Right renal pelvis (tissue), 4 donors: ENCODE measurements at regions not wholly inside any gene's neighbourhood (a gene's known extent, or its start where the extent isn't known, plus 50 kb on each side); places are given as distances from the start of the nearest gene placed in this dataset.
"Not testable (repeated sequence)": the region's sequence is repeated elsewhere in the genome, so short reads cannot be mapped to it uniquely, and the experiment has no call there.

Source experiments
- DNase-seq, 4 donors: peaks; one replicate each; pipeline ENCODE4 v3.0.0-alpha.2; 2013; ENCODE audit warnings: low read depth in 4 of 4, low spot score in 3 of 4, missing footprints in 1 of 4

DNA sequence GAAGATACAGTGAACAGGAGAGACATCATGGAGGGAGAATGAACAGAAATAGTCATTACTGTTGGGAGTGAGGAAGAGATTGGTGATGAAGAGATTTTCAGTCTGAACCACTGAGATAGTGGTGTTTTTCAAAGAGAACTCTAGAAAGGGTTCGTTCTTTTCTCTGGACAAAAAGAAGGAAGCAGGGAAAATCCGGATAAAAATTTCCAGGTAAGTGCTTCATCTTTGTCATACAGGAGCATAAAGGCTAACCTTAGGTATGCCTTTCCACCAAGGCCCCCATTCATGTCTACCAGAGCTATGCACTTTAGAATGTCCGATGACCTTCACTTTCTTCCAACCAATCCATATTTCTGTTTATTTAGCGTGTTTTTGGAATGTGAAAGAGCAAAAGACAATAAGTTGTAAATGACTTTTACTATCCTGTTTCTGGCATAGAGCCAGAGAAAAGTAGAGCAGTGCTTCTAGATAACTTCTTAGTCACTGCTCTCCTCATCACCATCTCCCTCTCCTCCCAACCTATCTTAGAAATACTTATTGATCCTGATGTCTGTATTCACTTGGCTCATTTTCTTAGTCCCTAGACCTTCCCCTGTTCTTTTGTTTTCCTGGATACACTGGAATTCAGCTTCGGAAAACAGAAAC is 116.5 kb downstream of the TTC6 start:
- DNase-seq = no peak

DNA sequence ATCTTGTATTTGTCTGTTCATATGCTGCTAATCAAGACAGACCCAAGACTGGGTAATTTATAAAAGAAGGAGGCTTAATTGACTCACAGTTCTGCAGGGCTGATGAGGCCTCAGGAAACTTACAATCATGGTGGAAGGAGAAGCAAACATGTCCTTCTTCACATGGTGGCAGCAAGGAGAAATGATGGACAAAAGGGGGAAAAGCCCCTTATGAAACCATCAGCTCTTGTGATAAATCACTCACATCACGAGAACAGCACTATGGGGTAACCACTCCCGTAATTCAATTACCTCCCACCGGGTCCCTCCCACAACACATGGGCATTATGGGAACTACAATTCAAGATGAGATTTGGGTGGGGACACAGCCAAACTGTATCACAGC is 117.0 kb downstream of the TTC6 start:
- DNase-seq = not testable (repeated sequence)

DNA sequence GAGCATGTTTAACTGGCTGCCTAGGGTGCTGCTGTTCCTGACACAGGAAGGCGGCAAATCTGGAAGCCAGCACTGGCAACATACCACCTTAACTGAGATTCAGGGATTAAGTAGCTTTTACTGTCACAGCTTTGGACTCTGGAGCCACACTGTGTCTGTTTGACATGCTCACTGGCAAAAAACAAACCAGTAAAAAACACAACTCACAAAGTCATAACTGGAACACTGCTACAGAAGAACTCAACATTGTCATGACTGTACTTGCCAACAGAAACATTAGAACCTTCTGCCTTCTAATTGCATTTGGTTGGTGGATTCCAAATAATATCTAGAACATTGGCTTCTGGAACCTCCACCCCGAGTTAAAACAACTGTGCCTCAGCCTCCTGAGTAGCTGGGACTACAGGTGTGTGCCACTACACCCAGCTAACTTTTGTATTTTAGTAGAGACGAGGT is 117.6 kb downstream of the TTC6 start:
- DNase-seq = no peak

DNA sequence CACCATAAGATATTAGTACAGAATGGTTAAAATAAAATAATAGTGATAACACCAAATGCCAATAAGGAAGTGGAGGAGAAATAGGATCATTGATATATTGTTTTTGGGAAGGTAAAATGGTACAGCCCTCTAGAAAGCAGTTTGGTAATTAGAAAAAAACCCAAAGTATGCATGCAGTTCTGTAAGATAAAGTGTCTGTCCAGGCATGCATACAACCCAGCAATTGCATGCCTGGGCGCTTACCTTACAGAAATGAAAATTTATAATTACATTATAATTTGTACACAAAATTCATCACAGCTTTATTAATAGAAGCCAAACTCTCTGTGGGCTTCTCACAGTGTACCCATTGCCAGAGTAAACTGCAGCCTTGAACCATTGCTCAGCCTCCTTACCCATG is 124.7 kb downstream of the TTC6 start:
- DNase-seq = no peak

DNA sequence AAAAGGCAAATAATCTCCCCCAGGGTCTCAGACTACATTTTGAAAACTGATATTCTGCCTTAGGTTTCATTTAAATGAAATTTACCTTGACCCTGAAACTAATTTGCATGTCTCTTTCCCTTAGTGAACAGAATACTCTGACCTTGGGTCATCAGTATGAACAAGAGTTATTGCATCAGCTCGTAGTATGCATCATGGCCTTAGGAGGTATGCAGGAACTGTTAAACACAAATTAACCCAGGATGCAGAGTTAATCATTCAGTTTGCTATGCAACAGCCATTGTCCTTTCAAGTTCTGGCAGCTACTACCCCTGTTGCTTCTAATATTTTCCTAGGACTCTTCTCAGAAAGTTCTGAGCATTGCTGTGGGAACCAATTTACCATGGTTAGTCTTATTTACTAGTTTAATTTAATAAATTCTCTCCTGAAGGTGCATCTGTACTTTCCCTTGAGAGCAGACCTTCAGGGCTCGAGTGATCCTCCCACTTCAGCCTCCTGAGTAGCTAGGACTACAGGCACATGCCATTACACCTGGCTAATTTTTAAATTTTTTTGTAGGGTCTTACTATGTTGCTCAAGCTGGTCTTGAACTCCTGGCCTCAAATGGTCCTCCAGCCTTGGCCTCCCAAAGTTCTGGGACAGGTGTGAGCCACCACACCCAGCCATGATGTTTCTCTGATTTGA is 126.7 kb downstream of the TTC6 start:
- no peak for DNase-seq

DNA sequence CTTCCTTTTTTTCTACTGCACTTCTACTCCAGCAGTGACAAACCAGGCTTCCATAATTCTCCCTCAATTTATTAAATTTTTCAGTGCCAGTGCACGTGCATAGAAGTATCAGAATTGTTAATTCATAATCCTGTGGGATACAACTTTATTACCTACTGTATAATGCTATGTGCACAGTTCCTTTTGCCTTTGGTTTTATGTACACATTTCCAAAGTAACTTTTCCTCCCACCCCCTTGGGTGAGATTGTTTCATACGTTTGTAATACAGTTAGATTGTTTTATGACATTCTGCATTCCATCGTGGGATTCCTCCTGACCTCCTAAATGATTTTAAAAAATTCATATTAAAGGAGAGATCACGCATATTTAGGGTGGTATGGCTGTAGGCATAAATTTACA is 128.1 kb downstream of the TTC6 start:
- no peak for DNase-seq

DNA sequence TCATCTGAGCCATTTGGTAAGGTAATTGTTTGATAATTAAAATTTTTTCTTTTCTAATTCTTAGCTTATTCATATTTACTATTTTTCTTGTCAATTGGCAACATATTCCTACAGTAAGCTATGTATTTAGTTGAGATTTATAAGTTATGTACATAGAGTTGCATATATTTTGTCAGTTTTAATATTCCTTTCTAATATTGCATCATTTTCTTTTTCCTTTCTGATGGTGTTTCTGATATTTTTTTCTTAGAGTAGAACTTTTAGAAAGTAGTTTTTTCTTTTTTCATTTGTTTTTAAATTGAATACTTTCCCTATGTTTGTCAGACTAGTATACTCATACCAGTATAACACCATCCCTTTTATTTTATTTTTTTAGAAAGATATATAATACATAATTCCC is 131.3 kb downstream of the TTC6 start:
- no peak for DNase-seq

DNA sequence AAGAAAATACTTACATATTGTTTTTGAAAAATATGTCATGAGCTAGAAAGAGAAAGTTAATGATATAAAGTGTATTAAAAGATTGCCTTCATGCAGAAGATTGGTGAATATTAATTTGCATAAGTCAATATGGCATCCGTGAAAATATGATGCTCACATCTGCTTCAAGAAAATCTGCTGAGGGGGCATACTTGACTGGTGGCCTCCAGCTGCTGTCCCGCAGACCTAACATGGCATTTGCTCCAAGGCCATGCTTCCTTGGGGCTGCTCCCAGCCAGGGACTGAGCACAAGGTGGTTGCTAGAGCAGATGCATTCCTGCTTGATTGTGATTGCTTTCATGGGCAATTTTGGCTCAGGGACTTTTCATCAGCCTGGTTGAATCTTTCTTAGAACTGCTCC is 133.8 kb downstream of the TTC6 start:
- no peak for DNase-seq

DNA sequence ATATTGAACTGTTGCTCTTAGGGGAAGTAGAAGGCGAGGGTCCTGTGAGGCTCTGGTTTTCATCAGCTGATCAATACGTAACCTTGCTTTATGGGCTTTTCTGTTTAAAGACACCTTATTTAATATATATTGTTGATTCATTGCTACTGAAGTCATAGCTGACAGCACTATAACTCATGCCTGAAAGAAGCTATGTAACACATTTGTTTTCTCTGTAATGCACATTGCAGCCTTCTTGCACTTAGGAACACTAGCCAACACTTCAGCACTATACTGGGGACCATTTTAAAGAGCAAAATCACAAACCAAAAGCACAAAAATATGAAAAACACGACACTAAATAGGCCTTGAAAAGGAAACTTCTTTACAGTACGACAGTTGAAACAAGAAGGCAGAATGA is 135.7 kb downstream of the TTC6 start:
- DNase-seq = no peak

DNA sequence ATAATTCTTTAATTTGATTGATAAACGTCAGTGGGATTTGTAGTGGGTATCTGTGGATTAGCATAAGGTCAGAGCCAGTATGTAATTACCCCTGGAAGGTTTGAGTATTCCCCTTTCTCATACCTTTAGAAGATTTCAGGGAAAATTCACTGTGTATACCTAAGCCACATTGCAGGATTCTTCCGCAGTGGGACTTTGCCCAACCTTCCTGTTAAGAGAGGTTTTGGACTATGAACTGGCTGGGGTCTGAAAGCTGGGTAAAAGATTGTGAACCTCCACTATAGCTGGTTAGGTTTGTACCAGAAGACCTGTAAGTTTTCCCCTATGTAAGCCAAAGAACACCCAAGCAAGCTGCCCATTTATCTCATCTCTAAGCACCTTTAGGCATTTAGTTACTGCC is 150.2 kb downstream of the TTC6 start:
- DNase-seq = no peak

DNA sequence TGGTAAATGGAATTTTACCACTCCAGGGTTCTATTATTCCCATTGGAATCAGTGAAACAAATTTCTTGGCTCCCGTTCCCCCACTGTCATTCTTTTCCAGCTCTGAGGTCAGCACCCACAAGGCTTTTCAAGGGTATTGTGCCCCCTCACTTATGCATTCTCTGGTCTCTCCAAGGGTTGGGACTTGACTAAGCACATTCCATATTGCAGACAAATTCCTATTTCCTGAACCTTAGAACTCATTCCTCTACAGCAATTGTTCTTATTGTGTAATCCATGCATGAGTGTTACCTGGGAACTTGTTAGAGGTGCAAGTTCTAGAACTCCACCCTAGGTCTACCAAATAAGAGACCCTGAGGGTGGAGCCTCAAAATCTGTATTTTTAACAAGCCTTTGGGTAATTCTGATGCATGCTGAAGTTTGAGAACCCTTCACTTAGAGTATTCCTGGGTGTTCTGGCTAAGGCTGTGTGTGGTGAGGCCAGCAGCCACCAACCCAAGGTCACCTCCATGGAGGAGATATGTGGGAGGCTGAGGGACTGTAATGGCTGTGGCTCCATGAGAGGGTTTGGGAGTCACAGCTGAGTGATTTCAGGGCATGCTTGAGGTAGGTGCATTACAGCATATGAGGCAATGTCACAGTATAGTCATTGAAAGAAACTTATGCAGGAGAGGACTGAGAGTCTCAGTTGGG is 150.9 kb downstream of the TTC6 start:
- DNase-seq = no peak

DNA sequence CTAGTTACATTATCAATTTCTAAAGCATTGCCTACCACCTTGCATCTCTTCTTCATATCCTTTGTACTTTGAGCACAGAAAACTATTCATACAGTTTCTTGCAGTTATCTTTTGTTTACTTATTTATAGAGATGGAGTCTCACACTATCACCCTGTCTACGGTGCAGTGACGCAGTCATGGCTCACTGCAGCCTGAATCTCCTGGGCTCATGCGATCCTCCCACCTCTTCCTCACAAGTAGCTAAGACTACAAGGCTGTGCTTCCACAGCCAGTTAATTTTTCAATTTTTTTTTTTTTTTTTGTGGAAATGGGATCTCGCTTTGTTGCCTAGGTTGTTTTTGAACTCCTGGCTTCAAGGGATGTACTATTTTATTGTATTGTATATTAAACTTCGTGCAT is 158.0 kb downstream of the TTC6 start:
- DNase-seq = no peak

DNA sequence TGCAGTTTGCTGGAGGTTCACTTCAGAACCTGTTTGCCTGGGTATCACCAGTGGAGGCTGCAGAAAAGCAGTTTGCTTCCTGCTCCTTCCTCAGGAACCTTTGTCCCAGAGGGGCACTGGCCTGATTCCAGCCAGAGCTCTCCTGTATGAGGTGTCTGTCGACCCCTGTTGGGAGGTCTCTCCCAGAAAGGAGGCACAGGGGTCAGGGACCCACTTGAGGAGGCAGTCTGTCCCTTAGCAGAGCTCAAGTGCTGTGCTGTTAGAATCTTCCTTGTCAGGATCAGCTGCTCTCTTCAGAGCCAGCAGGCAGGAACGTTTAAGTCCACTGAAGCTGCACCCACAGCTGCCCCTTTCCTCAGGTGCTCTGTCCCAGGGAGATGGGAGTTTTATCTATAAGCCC is 164.8 kb downstream of the TTC6 start:
- DNase-seq = not testable (repeated sequence)

DNA sequence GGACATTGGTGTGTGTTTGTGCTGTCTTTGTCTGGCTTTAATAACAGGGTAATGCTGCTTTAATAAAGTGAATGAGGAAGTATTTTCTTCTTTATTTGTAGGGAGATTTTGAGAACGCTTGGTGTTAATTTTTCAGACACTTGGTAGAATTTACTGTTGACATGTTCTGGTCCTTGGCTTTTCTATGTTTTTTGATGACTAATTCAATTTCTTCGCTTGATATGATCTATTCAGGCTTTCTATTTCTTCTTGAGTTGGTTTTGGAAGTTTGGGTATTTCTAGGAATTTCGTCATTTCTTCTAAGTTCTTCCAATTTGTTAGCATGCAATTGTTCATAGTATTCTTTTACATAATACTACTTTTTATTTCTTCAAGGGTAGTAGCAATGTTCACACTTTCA is 167.8 kb downstream of the TTC6 start:
- DNase-seq = no peak

DNA sequence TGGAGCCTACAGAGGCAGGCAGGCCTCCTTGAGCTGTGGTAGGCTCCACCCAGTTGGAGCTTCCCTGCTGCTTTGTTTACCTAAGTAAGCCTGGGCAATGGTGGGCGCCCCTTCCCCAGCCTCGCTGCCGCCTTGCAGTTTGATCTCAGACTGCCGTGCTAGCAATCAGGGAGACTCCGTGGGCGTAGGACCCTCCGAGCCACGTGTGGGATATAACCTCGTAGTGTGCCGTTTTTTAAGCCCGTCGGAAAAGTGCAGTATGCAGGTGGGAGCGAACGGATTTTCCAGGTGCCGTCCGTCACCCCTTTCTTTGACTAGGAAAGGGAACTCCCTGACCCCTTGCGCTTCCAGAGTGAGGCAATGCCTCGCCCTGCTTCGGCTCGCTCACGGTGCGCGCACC is 176.9 kb downstream of the TTC6 start:
- not testable (repeated sequence) for DNase-seq

DNA sequence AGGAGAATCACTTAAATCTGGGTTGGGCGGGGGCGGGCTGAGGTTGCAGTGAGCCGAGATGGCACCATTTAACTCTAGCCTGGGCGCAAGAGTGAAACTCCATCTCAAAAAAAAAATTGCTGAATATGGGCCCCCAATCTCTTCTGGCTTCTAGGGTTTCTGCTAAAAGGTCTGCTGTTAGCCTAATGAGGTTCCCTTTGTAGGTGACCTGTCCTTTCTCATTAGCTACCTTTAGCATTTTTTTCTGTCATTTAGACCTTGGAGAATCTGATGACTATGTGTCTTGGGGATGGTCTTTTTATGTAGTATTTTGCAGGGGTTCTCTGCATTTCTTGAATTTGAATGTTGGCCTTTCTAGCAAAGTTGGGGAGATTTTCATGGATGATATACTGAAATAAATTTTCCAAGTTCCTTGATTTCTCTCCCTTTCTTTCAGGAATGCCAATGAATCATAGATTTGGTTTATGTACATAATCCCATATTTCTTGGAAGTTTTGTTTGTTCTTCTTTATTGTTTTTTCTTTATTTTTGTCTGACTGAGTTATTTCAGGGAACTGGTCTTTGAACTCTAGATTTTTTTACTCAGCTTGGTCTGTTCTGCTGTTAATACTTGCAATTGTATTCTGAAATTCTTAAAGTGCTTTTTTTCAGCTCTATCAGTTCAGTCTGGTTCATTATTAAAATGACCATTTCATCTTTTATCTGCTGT is 181.5 kb downstream of the TTC6 start:
- DNase-seq = no peak

DNA sequence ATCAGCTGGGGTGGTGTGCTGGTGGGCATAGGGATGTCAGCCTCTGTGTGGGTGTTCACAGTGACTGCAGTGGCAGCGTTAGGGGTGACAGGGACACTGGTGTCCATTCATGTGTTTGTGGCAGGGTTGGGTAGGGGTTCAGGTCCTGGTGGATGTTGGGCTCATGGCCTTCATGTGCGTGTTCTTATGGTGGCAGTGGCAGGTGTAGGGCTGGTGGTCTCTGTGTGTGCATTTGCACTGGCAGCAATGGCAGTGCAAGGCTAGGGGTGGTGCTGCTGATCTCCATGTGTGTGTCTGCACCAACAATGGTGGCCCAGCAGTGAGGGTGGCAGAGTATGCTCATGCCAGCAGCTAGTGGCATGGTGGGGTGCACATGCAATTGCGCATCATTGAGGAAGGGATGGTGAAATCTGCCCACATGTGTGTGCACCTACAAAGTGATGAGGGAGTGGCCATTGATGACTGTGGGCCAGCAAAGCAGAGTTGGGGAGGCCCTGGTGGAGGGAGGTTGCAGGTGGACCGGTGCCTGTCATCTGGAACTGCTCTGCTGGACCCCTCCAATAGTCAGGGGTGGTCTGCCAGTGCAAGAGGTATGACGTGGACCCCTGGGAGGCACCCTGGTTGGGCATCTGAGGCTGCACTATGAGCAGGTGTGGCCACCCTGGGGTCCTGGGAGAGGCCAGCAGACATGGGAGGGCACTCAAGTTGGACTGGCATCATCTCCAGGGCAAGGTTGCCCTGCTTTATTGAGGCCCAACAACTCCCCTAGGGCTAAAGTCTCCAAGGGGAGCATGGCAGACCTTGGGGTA is 182.9 kb downstream of the TTC6 start:
- DNase-seq = no peak

DNA sequence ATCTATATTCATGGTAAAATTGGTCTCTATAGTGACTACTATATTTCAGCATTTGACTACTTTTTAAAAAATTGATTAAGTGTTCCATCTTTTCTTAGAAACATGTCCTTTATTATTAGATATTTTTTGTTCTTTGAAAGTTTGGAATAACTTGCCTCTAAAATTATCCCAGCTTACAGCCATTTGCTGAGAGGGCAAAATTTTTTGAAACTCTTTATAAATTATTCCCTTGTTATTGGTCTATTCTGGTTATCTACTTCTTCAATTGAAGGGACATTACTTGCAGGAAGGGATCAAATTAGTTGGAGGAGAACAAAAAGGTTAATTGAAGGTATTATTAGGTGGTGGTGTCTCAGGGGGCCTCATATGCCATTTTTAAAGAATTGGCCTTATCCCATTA is 184.1 kb downstream of the TTC6 start:
- DNase-seq = no peak

DNA sequence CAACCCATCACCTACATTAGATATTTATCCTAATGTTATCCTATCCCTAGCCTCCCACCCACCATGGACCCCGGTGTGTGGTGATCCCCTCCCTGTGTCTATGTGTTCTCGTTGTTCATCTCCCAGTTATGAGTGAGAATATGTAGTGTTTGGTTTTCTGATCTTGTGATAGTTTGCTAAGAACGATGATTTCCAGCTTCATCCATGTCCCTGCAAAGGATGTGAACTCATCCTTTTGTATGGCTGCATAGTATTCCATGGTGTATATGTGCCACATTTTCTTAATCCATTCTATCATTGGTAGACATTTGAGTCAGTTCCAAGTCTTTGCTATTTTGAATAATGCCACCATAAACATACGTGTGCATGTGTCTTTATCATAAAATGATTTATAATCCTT is 185.3 kb downstream of the TTC6 start:
- DNase-seq = not testable (repeated sequence)

DNA sequence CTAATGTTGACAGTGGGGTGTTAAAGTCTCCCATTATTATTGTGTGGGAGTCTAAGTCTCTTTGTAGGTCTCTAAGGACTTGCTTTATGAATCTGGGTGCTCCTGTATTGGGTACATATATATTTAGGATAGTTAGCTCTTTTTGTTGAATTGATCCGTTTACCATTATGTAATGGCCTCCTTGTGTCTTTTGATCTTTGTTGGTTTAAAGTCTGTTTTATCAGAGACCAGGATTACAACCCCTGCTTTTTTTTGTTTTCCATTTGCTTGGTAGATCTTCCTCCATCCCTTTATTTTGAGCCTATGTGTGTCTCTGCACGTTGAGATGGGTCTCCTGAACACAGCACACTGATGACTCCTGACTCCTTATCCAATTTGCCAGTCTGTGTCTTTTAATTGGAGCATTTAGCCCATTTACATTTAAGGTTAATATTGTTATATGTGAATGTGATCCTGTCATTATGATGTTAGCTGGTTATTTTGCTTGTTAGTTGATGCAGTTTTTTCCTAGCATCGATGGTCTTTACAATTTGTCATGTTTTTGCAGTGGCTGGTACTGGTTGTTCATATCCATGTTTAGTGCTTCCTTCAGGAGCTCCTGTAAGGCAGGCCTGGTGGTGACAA is 188.9 kb downstream of the TTC6 start:
- not testable (repeated sequence) for DNase-seq
